ENCODE measurements at regions not wholly inside any gene's neighbourhood (a gene's known extent, or its start where the extent isn't known, plus 50 kb on each side); places are given as distances from the start of the nearest gene placed in this dataset.

DNA sequence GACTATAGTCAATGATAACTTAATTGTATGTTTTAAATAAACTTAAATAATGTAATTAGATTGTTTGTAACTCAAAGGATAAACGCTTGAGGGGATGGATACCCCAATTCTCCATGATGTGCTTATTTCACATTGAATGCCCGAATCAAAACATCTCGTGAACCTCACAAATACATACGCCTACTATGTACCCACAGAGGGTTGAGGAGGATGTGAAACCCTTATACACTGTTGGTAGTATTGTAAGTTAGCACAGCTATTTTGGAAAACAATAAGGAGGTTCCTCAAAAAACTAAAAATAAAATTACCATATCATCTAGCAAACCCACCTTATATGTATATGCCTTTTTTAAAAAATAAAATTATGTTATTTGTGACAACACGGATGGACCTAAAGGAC is 198.6 kb downstream of the MRPL39 start:
- 63% methylated on average over 5 of the region's 5 CpGs for WGBS
- no peak for DNase-seq (ENCODE audit: low spot score)
- Histone ChIP-seq H3K27ac (ENCODE audit: low read depth in 1 of 2, low read length in 2 of 2) (no peak overlapping the region), H3K4me3 (ENCODE audit: low read depth in 1 of 3, low read length in 3 of 3) (no peak overlapping the region), H3K9me3 (ENCODE audit: control insufficient read depth in 4 of 4, low read length in 3 of 4) (no peaks in the 10 kb centered on the region), H3K27me3 (ENCODE audit: control insufficient read depth in 4 of 4, insufficient read depth in 4 of 4, low read length in 3 of 4) (no peaks in the 10 kb centered on the region), H3K9ac (ENCODE audit: low read depth in 1 of 2, low read length in 2 of 2) (no peak overlapping the region), H3K36me3 (ENCODE audit: control insufficient read depth in 4 of 4, insufficient read depth in 3 of 4, low read depth in 1 of 4, low read length in 3 of 4) (no peaks in the 10 kb centered on the region), H3K4me1 (ENCODE audit: control insufficient read depth in 4 of 4, insufficient read depth in 4 of 4, low read length in 3 of 4) (no peaks in the 10 kb centered on the region)
- TF ChIP-seq, protein P1, sequence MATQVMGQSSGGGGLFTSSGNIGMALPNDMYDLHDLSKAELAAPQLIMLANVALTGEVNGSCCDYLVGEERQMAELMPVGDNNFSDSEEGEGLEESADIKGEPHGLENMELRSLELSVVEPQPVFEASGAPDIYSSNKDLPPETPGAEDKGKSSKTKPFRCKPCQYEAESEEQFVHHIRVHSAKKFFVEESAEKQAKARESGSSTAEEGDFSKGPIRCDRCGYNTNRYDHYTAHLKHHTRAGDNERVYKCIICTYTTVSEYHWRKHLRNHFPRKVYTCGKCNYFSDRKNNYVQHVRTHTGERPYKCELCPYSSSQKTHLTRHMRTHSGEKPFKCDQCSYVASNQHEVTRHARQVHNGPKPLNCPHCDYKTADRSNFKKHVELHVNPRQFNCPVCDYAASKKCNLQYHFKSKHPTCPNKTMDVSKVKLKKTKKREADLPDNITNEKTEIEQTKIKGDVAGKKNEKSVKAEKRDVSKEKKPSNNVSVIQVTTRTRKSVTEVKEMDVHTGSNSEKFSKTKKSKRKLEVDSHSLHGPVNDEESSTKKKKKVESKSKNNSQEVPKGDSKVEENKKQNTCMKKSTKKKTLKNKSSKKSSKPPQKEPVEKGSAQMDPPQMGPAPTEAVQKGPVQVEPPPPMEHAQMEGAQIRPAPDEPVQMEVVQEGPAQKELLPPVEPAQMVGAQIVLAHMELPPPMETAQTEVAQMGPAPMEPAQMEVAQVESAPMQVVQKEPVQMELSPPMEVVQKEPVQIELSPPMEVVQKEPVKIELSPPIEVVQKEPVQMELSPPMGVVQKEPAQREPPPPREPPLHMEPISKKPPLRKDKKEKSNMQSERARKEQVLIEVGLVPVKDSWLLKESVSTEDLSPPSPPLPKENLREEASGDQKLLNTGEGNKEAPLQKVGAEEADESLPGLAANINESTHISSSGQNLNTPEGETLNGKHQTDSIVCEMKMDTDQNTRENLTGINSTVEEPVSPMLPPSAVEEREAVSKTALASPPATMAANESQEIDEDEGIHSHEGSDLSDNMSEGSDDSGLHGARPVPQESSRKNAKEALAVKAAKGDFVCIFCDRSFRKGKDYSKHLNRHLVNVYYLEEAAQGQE (IDR thresholded peaks at IDR 0.05), result no peak
- TF ChIP-seq, protein P2, sequence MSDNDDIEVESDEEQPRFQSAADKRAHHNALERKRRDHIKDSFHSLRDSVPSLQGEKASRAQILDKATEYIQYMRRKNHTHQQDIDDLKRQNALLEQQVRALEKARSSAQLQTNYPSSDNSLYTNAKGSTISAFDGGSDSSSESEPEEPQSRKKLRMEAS (IDR thresholded peaks at IDR 0.05), result no peak
- TF ChIP-seq NR2F2 (IDR thresholded peaks at IDR 0.05), result no peak
- no peak for TF ChIP-seq SP1 (IDR thresholded peaks at IDR 0.05)
- no peak for TF ChIP-seq CTCF (IDR thresholded peaks at IDR 0.05; ENCODE audit: low read depth, low read length, missing input control)
- no peak for TF ChIP-seq HNF4G (IDR thresholded peaks at IDR 0.05)
- TF ChIP-seq FOXA2 (IDR thresholded peaks at IDR 0.05), result no peak
- no peak for TF ChIP-seq ATF3 (IDR thresholded peaks at IDR 0.05)
- no peak for TF ChIP-seq YY1 (IDR thresholded peaks at IDR 0.05)
- no peak for TF ChIP-seq JUND (IDR thresholded peaks at IDR 0.05)
- TF ChIP-seq EGR1 (IDR thresholded peaks at IDR 0.05; ENCODE audit: low read depth in 2 of 2), result no peak
- no peak for TF ChIP-seq RXRA (IDR thresholded peaks at IDR 0.05)
- no peak for TF ChIP-seq ZBTB33 (IDR thresholded peaks at IDR 0.05)
- no peak for TF ChIP-seq RAD21 (IDR thresholded peaks at IDR 0.05)
- TF ChIP-seq GABPA (IDR thresholded peaks at IDR 0.05 in 1 of 2, conservative IDR thresholded peaks at IDR 0.05 in 1 of 2), result no peak
- no peak for TF ChIP-seq FOXA1 (IDR thresholded peaks at IDR 0.05)
- no peak for TF ChIP-seq HNF4A (conservative IDR thresholded peaks at IDR 0.05)
- no peak for TF ChIP-seq TAF1 (conservative IDR thresholded peaks at IDR 0.05)
